AG09319 (cell line): ENCODE measurements at regions not wholly inside any gene's neighbourhood (a gene's known extent, or its start where the extent isn't known, plus 50 kb on each side); places are given as distances from the start of the nearest gene placed in this dataset.

ENCODE experiments used
- DNase-seq: peaks from one replicate; pipeline ENCODE4 v3.0.0-alpha.2; 2010; ENCODE audit warnings: low read depth; ENCODE audit errors: extremely low read depth
- CTCF ChIP-seq: IDR thresholded peaks from 2 replicates; pipeline ENCODE4 v1.5.1; 2011; ENCODE audit warnings: low read depth, mild to moderate bottlenecking, inconsistent platforms, low read length, moderate library complexity

DNA sequence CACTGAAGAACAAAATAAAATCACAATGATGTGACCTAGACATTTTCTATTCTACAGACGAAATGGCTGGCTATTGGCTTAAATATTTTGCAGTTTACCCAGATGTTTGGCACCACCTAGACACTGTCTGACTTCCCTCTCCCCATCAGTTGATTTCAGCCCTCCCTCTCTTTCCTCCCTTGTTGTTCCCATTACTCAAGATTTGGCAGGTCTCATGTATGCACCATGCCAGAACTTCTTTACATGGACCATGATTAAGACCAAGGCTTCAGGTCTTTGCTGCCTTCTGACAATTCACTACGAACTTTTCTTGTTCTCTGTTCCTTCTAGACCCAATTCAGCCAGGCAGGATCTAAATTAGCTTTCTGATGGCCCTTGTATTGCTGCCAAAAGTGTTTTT lies 66.6 kb upstream of the GDNF start:
- no peak for TF ChIP-seq CTCF
- DNase-seq, result no peak

DNA sequence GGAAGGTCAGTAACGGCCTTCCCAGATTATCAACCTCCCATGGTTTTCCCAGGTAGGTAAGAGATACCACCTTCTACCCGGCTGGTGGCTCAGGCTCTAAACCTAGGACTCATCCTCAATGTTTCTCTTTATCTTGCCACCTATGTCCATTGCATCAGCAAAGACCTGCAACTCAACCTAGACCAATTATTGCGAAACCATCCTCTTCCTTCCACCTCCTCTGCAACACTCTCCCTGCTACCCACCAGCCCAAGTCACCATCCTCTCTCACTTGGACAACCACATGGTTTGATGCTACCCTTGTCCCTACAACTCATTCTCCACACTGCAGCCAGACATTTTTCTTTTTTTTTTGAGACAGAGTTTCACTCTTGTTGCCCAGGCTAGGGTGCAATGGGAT lies 65.4 kb upstream of the GDNF start:
- TF ChIP-seq CTCF, result no peak
- DNase-seq, result no peak

DNA sequence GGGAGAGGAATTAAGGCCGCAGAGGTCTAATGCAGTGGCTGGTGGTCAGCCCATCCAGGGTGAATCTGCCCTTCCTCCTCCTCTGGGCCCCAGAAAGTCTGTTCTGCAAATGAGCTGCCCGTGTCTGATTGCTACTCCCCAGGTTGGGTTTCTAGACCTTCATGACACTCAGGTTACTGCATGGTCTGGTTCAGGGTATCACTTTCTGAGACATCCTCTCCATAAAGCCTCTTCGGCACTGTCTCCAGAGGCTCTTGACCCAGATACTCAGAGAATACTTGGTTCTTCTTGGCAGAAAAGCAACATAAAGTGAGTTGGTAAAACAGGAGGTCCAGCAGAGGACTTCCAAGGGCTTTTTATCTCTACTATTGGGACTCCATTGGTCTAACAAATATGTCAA lies 62.5 kb upstream of the GDNF start:
- no peak for TF ChIP-seq CTCF
- no peak for DNase-seq

- peak; percentile 18 for TF ChIP-seq CTCF
- DNase-seq, result no peak
These were observed 60.9 kb upstream of the GDNF start for GRCh38 chr5:37900692-37901091.

DNA sequence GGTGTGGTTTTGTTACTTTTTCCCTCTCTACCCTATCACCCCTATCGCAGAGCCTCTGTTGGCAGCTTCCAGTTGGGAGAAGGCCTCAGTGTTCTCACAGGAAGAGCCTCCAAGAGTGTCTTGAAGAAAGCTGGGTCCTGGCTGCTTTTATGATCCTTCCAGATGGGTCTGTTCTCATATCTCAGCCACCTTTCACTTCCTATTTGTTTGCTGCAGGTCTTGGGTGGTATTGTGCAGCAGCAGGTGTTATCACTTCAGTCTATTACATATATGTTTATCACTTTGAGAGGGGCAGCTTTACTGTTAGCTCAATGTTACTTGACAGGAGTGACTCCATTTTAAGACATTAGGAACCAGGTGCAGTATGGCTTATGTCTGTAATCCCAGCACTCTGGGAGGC lies 59.2 kb upstream of the GDNF start:
- DNase-seq, result no peak
- no peak for TF ChIP-seq CTCF

GRCh38 chr5:37896159-37896558 lies 56.3 kb upstream of the GDNF start:
- TF ChIP-seq CTCF, result no peak
- DNase-seq, result no peak

- no peak for TF ChIP-seq CTCF
- no peak for DNase-seq
These were observed 53.7 kb upstream of the GDNF start for GRCh38 chr5:37893434-37894134.
